ENCODE measurements at regions not wholly inside any gene's neighbourhood (a gene's known extent, or its start where the extent isn't known, plus 50 kb on each side); places are given as distances from the start of the nearest gene placed in this dataset.

DNA sequence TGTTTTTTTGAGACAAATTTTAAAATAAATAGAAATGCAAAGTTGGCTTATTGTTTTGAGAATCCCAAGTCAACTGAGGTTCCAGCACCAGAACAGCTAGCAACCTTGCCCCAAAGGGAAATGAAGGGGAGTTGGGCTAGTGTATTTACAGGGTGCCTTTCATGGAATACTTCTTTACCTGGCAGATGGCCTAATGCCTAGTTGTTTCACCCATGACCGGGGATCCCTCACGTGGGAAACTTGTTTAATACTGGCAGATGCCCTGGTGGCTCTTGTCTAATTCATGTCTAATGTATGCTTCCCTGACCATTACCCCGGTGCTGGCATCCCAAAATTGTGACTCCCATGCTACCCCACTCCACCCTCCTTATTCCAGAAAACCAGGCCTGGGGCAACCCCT lies 861.1 kb upstream of the ZWINT start:
- TF ChIP-seq, protein P1, sequence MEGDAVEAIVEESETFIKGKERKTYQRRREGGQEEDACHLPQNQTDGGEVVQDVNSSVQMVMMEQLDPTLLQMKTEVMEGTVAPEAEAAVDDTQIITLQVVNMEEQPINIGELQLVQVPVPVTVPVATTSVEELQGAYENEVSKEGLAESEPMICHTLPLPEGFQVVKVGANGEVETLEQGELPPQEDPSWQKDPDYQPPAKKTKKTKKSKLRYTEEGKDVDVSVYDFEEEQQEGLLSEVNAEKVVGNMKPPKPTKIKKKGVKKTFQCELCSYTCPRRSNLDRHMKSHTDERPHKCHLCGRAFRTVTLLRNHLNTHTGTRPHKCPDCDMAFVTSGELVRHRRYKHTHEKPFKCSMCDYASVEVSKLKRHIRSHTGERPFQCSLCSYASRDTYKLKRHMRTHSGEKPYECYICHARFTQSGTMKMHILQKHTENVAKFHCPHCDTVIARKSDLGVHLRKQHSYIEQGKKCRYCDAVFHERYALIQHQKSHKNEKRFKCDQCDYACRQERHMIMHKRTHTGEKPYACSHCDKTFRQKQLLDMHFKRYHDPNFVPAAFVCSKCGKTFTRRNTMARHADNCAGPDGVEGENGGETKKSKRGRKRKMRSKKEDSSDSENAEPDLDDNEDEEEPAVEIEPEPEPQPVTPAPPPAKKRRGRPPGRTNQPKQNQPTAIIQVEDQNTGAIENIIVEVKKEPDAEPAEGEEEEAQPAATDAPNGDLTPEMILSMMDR (IDR thresholded peaks at IDR 0.05 in 2 of 3, conservative IDR thresholded peaks at IDR 0.05 in 1 of 3; ENCODE audit: control insufficient read depth in 2 of 3, extremely low read depth in 1 of 3, insufficient read depth in 1 of 3, low read depth in 3 of 3, low read length in 3 of 3), result no peak
- TF ChIP-seq, protein P2, sequence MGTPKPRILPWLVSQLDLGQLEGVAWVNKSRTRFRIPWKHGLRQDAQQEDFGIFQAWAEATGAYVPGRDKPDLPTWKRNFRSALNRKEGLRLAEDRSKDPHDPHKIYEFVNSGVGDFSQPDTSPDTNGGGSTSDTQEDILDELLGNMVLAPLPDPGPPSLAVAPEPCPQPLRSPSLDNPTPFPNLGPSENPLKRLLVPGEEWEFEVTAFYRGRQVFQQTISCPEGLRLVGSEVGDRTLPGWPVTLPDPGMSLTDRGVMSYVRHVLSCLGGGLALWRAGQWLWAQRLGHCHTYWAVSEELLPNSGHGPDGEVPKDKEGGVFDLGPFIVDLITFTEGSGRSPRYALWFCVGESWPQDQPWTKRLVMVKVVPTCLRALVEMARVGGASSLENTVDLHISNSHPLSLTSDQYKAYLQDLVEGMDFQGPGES (IDR thresholded peaks at IDR 0.05), result no peak
- TF ChIP-seq NFIC (IDR thresholded peaks at IDR 0.05; ENCODE audit: low read depth, low read length), result no peak
- TF ChIP-seq, protein P3, sequence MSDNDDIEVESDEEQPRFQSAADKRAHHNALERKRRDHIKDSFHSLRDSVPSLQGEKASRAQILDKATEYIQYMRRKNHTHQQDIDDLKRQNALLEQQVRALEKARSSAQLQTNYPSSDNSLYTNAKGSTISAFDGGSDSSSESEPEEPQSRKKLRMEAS (IDR thresholded peaks at IDR 0.05; ENCODE audit: low read depth, low read length), result no peak
- no peak for TF ChIP-seq SRF (IDR thresholded peaks at IDR 0.05; ENCODE audit: low read depth in 2 of 2, low read length in 2 of 2)
- no peak for TF ChIP-seq ZNF24 (IDR thresholded peaks at IDR 0.05)
- no peak for TF ChIP-seq KDM1A (IDR thresholded peaks at IDR 0.05; ENCODE audit: borderline replicate concordance)
- no peak for TF ChIP-seq YY1 (IDR thresholded peaks at IDR 0.05; ENCODE audit: low read depth, low read length)
- TF ChIP-seq, protein P4, sequence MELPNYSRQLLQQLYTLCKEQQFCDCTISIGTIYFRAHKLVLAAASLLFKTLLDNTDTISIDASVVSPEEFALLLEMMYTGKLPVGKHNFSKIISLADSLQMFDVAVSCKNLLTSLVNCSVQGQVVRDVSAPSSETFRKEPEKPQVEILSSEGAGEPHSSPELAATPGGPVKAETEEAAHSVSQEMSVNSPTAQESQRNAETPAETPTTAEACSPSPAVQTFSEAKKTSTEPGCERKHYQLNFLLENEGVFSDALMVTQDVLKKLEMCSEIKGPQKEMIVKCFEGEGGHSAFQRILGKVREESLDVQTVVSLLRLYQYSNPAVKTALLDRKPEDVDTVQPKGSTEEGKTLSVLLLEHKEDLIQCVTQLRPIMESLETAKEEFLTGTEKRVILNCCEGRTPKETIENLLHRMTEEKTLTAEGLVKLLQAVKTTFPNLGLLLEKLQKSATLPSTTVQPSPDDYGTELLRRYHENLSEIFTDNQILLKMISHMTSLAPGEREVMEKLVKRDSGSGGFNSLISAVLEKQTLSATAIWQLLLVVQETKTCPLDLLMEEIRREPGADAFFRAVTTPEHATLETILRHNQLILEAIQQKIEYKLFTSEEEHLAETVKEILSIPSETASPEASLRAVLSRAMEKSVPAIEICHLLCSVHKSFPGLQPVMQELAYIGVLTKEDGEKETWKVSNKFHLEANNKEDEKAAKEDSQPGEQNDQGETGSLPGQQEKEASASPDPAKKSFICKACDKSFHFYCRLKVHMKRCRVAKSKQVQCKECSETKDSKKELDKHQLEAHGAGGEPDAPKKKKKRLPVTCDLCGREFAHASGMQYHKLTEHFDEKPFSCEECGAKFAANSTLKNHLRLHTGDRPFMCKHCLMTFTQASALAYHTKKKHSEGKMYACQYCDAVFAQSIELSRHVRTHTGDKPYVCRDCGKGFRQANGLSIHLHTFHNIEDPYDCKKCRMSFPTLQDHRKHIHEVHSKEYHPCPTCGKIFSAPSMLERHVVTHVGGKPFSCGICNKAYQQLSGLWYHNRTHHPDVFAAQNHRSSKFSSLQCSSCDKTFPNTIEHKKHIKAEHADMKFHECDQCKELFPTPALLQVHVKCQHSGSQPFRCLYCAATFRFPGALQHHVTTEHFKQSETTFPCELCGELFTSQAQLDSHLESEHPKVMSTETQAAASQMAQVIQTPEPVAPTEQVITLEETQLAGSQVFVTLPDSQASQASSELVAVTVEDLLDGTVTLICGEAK (IDR thresholded peaks at IDR 0.05; ENCODE audit: borderline replicate concordance), result no peak
- TF ChIP-seq CEBPB (IDR thresholded peaks at IDR 0.05; ENCODE audit: borderline replicate concordance in 1 of 2, low read depth in 2 of 2, low read length in 2 of 2), result no peak
- no peak for TF ChIP-seq ZNF274 (IDR thresholded peaks at IDR 0.05; ENCODE audit: insufficient read depth, insufficient read length)
- TF ChIP-seq SUZ12 (IDR thresholded peaks at IDR 0.05; ENCODE audit: unreplicated experiment), result no peak
- TF ChIP-seq TAF1 (IDR thresholded peaks at IDR 0.05; ENCODE audit: borderline replicate concordance, low read depth, low read length), result no peak

Measured in GM12878 (cell line).